Inferior parietal cortex (tissue), 1 donor: ENCODE measurements at regions not wholly inside any gene's neighbourhood (a gene's known extent, or its start where the extent isn't known, plus 50 kb on each side); places are given as distances from the start of the nearest gene placed in this dataset.

Experiments used
- DNase-seq: peaks from one replicate; pipeline ENCODE4 v3.0.0-alpha.2; 2016; ENCODE audit errors: extremely low spot score

GRCh38 chr12:66066137-66066928 lies 64.2 kb downstream of the LLPH start:
- DNase-seq = no peak

DNA sequence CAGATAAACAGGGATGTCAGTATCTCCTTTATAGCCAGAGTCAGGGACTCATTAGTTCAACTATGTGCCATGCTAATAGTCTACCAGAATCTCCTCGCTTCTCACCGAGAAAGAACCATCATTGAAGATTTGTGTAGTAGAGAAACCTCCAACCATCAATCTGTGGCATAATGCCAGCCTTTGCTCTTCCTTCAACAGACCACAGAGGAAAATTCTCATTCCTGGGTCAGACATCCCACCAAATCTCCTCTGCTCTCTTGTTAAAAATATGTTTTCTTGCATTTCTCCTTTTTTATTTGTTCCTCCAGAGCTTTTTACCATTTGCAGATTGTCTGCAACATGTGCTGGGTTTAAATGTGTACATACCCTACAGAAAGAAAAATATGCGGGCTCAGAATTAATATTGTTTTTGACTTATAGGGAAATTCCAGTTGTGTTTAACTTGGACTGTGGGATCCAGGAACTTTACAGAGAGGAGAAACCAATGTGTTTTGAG lies 64.9 kb downstream of the LLPH start:
- DNase-seq = no peak

DNA sequence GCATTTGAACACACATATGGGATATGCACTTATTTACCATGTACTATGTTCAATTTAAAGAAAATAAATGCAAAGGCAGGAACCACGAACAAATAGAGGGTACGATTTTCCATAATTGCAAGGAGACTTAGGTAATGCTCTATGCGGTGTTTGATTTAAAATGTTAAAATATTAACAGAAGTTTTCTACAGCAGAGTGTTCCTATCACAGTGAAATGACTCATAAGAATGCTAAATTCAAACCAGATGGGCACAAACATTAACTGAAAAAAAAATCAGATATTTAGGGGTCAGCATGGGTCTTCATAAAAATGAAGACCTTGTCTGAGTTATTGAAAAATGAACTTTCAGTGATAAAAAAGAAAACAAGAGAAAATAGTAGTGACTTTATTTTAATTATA lies 65.4 kb downstream of the LLPH start:
- DNase-seq = no peak

GRCh38 chr12:66063916-66064315 lies 66.6 kb downstream of the LLPH start:
- no peak for DNase-seq

DNA sequence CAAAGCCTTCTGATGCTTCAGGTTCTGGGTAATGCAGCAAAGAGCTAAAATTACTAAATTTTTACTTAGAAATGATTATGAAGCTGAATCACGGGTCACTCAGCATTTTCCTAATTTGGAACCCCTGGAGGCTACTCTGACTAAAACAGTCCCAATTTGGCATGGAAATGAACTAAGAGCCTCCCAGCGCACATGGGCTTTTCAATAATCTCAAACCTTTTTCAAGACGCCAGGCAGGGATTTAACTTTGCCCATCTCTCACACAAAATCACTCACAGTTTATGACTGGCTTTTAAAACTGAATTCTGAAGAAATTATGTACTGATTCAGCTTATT lies 68.3 kb downstream of the LLPH start:
- no peak for DNase-seq

GRCh38 chr12:66061557-66062289 lies 68.8 kb downstream of the LLPH start:
- DNase-seq = no peak

- DNase-seq = no peak
These were observed 69.5 kb downstream of the LLPH start for GRCh38 chr12:66061076-66061475.

GRCh38 chr12:66060163-66060907 lies 70.2 kb downstream of the LLPH start:
- no peak for DNase-seq

DNA sequence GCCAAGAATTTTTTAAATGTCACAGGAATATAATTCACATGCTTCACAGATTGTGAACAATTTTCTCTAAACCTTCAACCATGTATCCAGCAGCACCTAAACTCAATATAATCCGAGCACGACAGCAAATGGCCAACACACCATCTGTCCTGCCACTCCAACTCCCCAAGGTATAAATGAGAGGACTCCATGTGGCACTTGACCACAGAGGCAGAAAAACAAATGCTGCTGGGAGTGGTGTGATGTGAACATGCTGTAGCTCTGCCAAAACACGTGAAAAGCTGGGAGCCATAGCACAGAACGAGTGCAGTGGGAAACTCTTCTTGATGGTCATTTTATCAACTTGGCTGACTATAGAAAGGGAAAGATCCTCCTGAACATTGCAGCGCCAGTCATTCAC lies 70.9 kb downstream of the LLPH start:
- DNase-seq = no peak

DNA sequence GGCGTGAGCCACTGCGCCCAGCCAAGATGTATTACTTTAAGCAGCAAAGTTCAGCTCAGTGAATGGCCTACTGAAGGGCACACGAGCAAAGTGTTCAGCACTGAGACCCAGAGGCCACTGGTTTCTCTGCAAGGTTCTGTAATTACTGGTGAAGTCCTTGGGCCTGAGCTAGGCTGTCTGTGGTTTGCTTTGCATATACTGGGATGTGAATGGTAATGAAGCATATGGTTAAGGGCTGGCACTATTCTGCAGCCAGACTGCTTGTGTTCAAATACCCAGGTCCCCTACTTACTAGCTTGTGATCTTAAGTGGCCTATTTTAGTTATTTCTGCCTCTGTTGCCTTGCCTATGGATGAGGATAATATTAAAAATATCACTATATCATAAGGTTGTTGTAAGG lies 72.0 kb downstream of the LLPH start:
- no peak for DNase-seq

GRCh38 chr12:66055837-66056319 lies 74.7 kb downstream of the LLPH start:
- DNase-seq = no peak

GRCh38 chr12:66052988-66053615 lies 77.4 kb downstream of the LLPH start:
- DNase-seq = no peak

DNA sequence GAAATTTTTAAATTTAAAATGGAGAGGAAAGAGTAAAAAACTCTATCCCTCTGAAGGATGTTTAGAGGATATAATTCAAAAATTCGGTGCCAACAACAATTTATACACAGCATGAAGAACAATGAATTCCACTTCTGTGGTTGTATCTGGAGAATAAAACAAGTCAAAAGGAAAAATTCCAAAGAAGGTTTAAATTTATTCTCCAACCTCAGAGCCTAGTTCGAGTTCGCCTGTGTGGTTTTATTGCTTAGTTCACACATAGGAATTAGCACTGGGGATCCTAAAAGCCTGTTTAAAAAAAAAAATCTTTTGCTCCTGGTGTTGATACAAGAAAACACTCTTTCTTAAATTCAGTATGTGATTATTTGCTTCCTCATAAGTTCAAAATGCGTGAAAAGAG lies 79.2 kb downstream of the LLPH start:
- DNase-seq = no peak

DNA sequence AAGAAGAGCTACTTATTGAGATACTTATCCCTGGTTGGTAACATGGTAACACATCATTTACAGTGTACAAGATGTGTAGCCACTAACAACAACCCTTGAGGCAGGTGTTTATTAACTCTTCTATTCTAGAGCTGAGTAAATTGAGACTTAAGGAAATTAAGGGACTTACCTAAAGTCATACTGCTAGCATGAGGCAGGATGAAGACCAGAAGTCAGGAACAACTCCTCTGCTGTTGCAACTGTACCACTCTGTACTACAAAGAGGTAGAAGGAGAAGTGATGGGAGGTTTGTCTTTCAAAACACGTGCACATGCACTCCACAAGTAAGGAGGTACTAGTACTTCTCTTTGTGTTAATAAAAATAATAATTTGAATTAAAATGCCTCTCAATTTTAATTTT lies 79.9 kb downstream of the LLPH start:
- DNase-seq = no peak

GRCh38 chr12:66050283-66050576 lies 80.3 kb downstream of the LLPH start:
- no peak for DNase-seq

DNA sequence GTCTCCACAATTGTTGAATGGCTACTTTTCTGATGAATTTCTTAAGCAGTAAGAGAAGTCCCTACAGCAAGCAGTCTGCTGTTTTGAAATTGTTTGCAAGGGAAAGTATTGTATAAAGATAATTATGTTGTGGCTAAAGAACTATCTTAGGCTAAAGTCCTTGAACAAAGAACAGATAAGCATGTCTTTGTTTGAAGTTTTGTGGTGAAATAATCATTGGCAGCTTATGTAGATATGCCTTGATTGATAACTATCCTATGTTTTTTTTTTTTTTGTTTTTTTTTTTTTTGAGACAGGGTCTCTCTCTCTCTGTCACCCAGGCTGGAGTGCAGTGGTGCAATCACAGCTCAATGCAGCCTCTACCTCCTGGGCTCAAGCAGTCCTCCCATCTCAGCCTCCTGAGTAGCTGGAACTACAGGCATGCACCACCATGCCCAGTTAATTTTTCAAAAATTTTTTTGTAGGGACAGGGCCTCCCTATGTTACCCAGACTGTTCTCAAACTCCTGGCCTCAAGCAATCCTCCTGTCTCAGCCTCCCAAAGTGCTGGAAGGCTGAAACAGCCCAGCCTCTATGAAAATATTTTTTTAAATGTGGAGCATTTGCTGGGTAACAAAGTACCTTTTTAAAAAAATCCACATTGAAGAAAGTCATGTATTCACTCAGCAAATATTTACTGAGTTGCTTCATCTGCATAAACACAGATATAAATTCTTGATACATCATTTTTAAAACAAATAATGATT lies 80.8 kb downstream of the LLPH start:
- no peak for DNase-seq

DNA sequence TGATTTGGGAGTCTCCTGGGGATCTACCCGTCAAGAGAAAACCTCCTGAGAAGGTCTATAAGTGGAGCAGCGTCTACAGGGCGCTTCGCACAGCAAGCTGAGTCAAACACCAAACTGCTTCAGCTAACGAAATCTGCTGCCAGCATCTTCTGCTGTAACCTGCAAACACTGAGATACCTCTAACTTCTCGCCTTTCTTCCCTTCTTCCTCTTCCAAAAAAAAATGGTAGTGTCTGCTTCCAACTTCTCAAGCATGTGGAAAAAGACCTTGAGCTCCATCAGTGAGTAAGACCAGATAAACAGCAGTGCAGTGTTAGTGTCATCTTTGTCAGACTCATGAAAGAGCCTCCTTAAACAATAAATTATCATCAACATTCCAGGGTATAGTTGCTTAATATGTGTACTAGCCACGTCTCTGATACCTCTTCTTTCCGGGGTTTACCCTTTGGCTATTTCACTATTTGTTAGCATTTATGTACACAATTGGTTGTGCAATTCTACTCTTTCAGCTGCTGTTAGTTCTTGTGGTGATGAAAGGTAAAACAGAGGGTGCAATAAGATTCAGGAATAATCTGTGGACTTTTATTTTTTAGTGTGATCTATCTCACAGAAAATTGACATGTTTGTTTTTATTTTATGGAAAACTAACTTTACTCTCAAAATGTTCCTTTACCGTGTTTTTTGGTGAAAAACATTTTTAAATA lies 81.6 kb downstream of the LLPH start:
- DNase-seq = no peak

DNA sequence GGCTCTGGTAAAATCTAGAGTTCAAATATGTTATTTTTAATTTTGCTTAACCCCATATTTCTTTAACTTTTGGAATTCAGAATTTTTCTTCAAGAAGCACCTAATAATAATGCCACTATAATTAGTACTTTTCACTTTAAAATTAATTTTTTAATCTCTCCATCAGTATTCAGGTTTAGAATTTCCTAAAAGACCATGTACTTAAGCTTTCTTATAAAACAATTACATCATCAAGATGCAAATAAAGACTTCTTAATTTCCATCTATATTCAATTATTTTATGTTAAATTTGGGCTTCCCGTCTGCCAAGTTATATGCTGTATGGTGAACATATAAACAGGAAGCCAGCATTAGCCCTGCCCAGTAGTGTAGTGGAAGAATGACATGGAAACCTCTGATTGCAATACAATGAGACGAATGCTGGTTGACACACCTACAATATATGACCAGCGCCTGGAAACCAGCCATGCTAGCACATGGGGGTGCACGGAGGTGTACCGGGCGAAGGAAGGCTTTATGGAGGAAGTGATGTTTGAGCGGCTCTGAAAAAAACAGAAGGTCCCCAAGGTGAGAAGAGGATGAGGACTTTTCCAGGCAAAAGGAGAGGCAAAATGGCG lies 82.2 kb downstream of the LLPH start:
- no peak for DNase-seq

- no peak for DNase-seq
These were observed 83.0 kb downstream of the LLPH start for GRCh38 chr12:66047411-66048021.

DNA sequence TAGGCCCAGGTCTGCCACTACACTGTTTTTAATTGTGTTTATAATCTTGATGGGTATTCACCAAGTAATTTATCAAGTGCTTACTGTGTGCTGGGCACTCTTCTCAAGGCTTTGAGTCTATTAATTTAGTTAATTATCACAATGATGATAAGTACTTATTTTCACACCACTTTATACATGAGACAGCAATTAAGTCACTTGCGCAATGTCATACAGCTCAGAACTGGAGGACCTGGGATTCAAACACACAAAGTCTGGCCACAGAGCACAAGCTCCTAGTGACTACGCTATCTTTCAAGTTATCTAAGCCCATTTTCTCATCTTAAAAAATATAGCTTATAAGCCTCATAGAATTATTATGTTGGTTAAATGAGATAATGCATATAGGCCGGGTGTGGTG lies 85.0 kb downstream of the LLPH start:
- DNase-seq = no peak
